Colonic mucosa (tissue), 4 donors: ENCODE measurements at regions not wholly inside any gene's neighbourhood (a gene's known extent, or its start where the extent isn't known, plus 50 kb on each side); places are given as distances from the start of the nearest gene placed in this dataset.

Experiments
- DNase-seq: peaks from one replicate; pipeline ENCODE4 v3.0.0-alpha.2; 2020
- H3K27ac ChIP-seq: fragments of 200-600 bp; one replicate; pipeline ENCODE4 v1.8.0; 2021
- H3K27me3 ChIP-seq: fragments of 200-600 bp; one replicate; pipeline ENCODE4 v1.8.0; 2021
- H3K36me3 ChIP-seq: fragments of 200-600 bp; one replicate; pipeline ENCODE4 v1.8.0; 2021
- H3K4me1 ChIP-seq: fragments of 200-600 bp; one replicate; pipeline ENCODE4 v1.8.0; 2021; ENCODE audit warnings: mild to moderate bottlenecking
- H3K4me3 ChIP-seq: fragments of 200-600 bp; one replicate; pipeline ENCODE4 v1.8.0; 2021
- H3K9ac ChIP-seq, 2 donors: one replicate each; pipeline ENCODE4 v1.7.0; 2013; ENCODE audit warnings: control low read depth in 2 of 2, low read depth in 2 of 2, low read length in 2 of 2
- H3K9me3 ChIP-seq: fragments of 200-600 bp; one replicate; pipeline ENCODE4 v1.8.0; 2021
- CTCF ChIP-seq: fragments of 200-600 bp; IDR thresholded peaks from one replicate; pipeline ENCODE4 v1.8.0; 2022; ENCODE audit warnings: antibody characterized with exemption, mild to moderate bottlenecking
- intact Hi-C: fragments of 100-400 bp; cut with DNase I; formaldehyde crosslinking; loops from one replicate; pipeline ENCODE4 v1.14.1; 2022
- donor health status: healthy.
- donor health status: DM: no; HTN: no; CAD: no.
- donor health status: DM: no; HTN: no; CAD: no.

GRCh38 chr1:81296601-81297000, 504.1 kb upstream of the ADGRL2 start:
- Histone ChIP-seq H3K27ac (no peak overlapping the region), H3K4me3 (no peak overlapping the region), H3K27me3 (no peaks in the 10 kb centered on the region), H3K36me3 (no peaks in the 10 kb centered on the region), H3K4me1 (no peaks in the 10 kb centered on the region), H3K9me3 (no peaks in the 10 kb centered on the region), H3K9ac (no peak overlapping the region)
- no peak for TF ChIP-seq CTCF
- DNase-seq, result no peak
- intact Hi-C loops, result no loop called here

- intact Hi-C loops, result no loop called here
- H3K36me3 ChIP-seq, result no peaks in the 10 kb centered on the region
- no peaks in the 10 kb centered on the region for H3K9me3 ChIP-seq
- no peak overlapping the region for H3K9ac ChIP-seq
- no peak overlapping the region for H3K27ac ChIP-seq
- no peak overlapping the region for H3K4me3 ChIP-seq
- no peaks in the 10 kb centered on the region for H3K4me1 ChIP-seq
- no peaks in the 10 kb centered on the region for H3K27me3 ChIP-seq
- TF ChIP-seq CTCF, result no peak
- DNase-seq, result no peak
These were observed 510.4 kb upstream of the ADGRL2 start for GRCh38 chr1:81290326-81290725.

GRCh38 chr1:81288689-81289088, 512.0 kb upstream of the ADGRL2 start:
- Histone ChIP-seq H3K27me3 (no peaks in the 10 kb centered on the region), H3K4me1 (no peaks in the 10 kb centered on the region), H3K36me3 (no peaks in the 10 kb centered on the region), H3K9me3 (no peaks in the 10 kb centered on the region), H3K27ac (no peak overlapping the region), H3K9ac (no peak overlapping the region), H3K4me3 (no peak overlapping the region)
- no peak for DNase-seq
- no peak for TF ChIP-seq CTCF
- intact Hi-C loops, result no loop called here

- H3K4me1 ChIP-seq, result no peaks in the 10 kb centered on the region
- H3K9me3 ChIP-seq, result no peaks in the 10 kb centered on the region
- no peak for DNase-seq
- H3K36me3 ChIP-seq, result no peaks in the 10 kb centered on the region
- H3K27ac ChIP-seq, result no peak overlapping the region
- no peak overlapping the region for H3K4me3 ChIP-seq
- intact Hi-C loops, result no loop called here
- H3K9ac ChIP-seq, result no peak overlapping the region
- H3K27me3 ChIP-seq, result no peaks in the 10 kb centered on the region
- TF ChIP-seq CTCF, result no peak
These were observed 513.2 kb upstream of the ADGRL2 start for GRCh38 chr1:81287411-81288080.

- H3K9ac ChIP-seq, result no peak overlapping the region
- no peaks in the 10 kb centered on the region for H3K36me3 ChIP-seq
- TF ChIP-seq CTCF, result no peak
- DNase-seq, result no peak
- no peaks in the 10 kb centered on the region for H3K27me3 ChIP-seq
- intact Hi-C loops, result no loop called here
- no peaks in the 10 kb centered on the region for H3K9me3 ChIP-seq
- no peak overlapping the region for H3K27ac ChIP-seq
- no peaks in the 10 kb centered on the region for H3K4me1 ChIP-seq
- H3K4me3 ChIP-seq, result no peak overlapping the region
These were observed 530.7 kb upstream of the ADGRL2 start for GRCh38 chr1:81270051-81270450.
